GM12874 (cell line): ENCODE measurements at regions not wholly inside any gene's neighbourhood (a gene's known extent, or its start where the extent isn't known, plus 50 kb on each side); places are given as distances from the start of the nearest gene placed in this dataset.

Source experiments
- TF ChIP-seq, protein P1 (sequence below): IDR thresholded peaks from 2 replicates; pipeline ENCODE4 v1.5.1; 2011; ENCODE audit warnings: low read depth, mild to moderate bottlenecking, control low read depth, low read length, moderate library complexity; ENCODE audit not compliant: insufficient read depth

DNA sequence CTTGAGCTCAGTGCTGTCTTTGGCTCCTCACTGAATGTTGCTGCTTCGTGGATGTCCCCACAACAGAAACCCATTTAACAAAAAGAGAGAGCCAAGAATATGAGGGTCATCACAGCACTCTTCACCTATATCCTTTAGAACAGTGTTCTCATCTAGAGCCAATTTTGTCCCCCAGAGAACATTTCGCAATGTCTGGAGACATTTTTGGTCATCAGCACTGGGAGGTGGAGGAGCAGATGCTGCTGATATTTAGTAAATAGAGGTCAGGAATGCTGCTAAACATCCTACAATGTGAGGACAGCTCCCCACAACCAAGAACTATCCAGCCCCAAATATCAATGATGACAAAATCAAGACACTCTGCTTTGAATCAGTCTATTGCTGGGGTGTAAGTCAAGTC, 92.5 kb downstream of the BBS10 start:
- TF ChIP-seq, protein P1, sequence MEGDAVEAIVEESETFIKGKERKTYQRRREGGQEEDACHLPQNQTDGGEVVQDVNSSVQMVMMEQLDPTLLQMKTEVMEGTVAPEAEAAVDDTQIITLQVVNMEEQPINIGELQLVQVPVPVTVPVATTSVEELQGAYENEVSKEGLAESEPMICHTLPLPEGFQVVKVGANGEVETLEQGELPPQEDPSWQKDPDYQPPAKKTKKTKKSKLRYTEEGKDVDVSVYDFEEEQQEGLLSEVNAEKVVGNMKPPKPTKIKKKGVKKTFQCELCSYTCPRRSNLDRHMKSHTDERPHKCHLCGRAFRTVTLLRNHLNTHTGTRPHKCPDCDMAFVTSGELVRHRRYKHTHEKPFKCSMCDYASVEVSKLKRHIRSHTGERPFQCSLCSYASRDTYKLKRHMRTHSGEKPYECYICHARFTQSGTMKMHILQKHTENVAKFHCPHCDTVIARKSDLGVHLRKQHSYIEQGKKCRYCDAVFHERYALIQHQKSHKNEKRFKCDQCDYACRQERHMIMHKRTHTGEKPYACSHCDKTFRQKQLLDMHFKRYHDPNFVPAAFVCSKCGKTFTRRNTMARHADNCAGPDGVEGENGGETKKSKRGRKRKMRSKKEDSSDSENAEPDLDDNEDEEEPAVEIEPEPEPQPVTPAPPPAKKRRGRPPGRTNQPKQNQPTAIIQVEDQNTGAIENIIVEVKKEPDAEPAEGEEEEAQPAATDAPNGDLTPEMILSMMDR = no peak

DNA sequence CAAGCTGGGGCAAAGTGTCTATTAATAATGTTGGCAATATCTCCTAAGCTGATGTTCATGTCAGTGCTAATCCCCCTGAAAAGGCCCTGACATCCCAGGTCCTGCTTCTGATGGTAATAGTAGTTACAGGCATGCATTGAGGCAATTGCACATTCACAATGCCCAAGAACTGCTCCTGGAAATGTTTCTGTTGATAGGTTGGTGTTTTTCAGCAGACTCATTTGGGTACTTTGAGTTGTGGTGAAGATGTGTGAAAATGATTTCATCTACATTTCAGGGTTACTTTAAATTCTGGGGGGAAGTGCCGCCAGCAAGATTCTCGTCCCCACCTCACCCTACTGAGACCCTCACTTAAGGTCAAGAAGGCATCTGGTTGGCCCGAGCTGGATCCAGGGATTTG, 92.9 kb downstream of the BBS10 start:
- TF ChIP-seq, protein P1 = no peak

DNA sequence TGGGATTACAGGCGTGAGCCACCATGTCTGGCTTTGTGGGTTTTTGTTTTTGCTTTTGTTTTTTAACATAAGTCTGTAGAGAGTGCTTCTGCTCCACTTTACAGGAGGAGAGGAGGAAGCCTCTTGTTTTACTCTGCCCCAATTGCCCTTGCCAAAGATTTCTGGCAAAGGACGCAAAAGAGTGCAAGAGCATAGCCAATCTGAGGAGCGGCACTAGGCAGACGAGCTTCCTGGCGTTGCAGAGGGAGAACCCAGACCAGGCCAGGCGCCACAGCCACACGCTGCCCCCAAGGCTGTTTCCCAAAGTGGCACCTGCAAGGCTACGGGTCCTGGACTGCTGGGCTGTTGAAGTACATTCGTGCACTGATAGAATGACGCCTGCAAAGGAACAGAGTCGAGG, 96.2 kb downstream of the BBS10 start:
- TF ChIP-seq, protein P1 = no peak

DNA sequence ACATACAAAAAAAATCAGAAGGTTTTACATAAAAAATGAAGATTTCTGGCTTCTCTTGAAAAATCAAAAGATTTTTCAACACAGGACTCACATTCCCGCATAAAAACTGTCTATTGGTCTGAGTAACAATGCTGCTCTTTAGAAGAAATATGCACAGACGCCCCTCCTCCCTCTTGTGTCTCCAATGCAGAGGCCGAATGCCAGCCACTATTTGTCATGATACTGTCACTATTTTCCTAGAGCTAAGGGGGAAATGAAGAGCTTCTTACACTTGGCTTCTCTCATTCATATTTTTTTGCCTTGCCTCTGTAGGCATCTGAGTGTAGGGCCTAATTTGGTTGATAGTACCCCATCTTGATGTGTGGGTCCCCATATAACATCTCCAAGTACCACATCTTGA, 98.0 kb downstream of the BBS10 start:
- TF ChIP-seq, protein P1 = no peak

DNA sequence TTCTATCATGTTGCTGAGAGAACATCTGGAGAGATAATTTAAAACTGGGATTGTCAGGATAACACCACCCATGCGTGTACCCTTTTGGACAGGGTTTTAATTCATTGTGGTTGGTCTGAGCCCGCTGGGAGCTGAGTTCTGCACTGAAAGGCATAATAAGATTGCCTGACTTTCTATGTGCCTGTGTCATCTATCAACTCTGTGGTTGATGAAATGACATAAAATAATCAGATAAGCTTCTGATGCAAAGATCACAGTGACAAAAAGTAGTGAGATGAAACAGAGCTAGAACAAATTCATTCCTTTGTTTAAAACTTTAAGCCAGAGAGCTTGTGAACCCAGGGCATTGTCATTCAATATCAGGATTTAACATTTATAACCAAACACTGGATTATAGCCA, 98.7 kb downstream of the BBS10 start:
- TF ChIP-seq, protein P1 = no peak

DNA sequence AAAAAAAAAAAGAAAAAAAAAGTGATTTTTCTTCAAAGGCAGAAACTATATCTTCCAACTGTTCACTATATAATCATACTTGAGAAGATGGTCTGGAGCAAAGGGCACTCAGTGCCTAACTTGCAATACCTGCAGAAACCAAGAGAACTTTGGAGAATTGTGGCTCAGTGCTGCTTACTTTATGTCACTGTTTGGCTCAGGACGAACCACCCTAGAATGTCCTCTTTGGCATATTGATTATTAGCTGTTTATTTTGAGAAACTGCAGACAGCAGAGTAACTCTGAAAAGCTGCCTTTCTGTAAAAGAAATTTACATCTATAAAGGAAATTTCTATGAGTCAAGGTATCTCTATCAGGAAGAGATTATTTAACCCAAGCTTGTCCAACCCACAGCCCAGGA, 100.2 kb downstream of the BBS10 start:
- TF ChIP-seq, protein P1 = no peak

DNA sequence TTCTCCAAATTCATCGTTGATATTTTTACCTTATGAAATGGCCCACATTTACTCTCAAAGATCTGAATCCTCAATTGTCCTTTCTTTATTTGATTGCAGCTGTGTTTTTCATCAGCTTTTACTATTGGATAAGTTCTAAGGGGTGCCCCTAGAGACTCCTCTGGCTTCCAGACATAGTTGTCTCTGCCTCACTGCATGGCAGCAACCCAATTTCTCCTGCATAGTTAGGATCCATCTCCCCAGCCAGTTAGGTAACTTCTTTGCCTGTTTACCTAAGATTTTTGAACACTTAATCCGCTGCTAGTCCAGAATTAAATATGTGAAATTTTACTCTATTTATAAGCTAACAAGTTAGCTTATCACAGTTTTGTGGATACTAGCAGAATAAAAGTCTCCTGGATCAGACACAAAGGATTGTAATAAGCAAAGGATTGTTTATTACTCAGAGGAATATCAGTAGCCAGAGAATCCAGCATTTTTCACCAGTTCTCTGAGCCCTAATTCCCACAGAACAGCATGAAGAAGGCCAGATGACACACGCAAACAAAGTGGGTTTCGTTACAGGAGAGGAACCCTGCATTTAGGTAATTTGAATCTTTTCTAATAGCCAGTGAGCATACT, 101.1 kb downstream of the BBS10 start:
- TF ChIP-seq, protein P1 = no peak
